Prostate gland (tissue), 2 donors: ENCODE measurements at regions not wholly inside any gene's neighbourhood (a gene's known extent, or its start where the extent isn't known, plus 50 kb on each side); places are given as distances from the start of the nearest gene placed in this dataset.

Experiments
- DNase-seq: peaks from one replicate; pipeline ENCODE4 v3.0.0-alpha.2; 2019; ENCODE audit warnings: low spot score
- H3K27ac ChIP-seq, 2 donors: fragments of 200-600 bp; sonication (generic); 2 replicates each; pipeline ENCODE4 v1.5.1; 2017 to 2019
- H3K27me3 ChIP-seq: fragments of 200-600 bp; sonication (generic); replicated peaks from 2 replicates; pipeline ENCODE4 v1.5.1; 2019; ENCODE audit not compliant: insufficient read depth
- H3K36me3 ChIP-seq, 2 donors: fragments of 200-600 bp; sonication (generic); 1 replicate in 1 of 2; 2 replicates in 1 of 2; pipeline versions ENCODE4 v1.5.1 to v1.8.1; 2017 to 2019
- H3K4me1 ChIP-seq: fragments of 200-600 bp; sonication (generic); replicated peaks from 2 replicates; pipeline ENCODE4 v1.5.1; 2019
- H3K4me3 ChIP-seq, 2 donors: fragments of 200-600 bp; sonication (generic); 2 replicates each; pipeline ENCODE4 v1.5.1; 2017 to 2019
- H3K9me3 ChIP-seq: fragments of 200-600 bp; sonication (generic); 2 replicates; pipeline ENCODE4 v1.5.1; 2017
- POLR2A ChIP-seq: fragments of 450-650 bp; IDR thresholded peaks from one replicate; pipeline ENCODE4 v1.6.1; 2016; ENCODE audit warnings: antibody characterized with exemption, mild to moderate bottlenecking
- POLR2AphosphoS5 ChIP-seq: sonication (generic); formaldehyde crosslinking; IDR thresholded peaks from one replicate; pipeline ENCODE4 v1.6.1; 2017; ENCODE audit warnings: antibody characterized with exemption
- WGBS: methylation state at CpG from one replicate; pipeline ENCODE4 v1.1.5; 2018; 5-methylcytosine and 5-hydroxymethylcytosine counted together
- intact Hi-C: fragments of 100-400 bp; cut with DNase I; formaldehyde crosslinking; loops from one replicate; pipeline ENCODE4 v1.14.2; 2022
- TF ChIP-seq, protein P1 (sequence below), 4 experiments: fragments of 200-600 bp in 2 of 4; fragments of 450-650 bp in 2 of 4; sonication (generic) in 2 of 4; IDR thresholded peaks; 1 replicate in 3 of 4; 2 replicates in 1 of 4; pipeline ENCODE4 v1.5.1; 2016 to 2019; ENCODE audit warnings: antibody characterized with exemption in 4 of 4, mild to moderate bottlenecking in 2 of 4, moderate library complexity in 2 of 4

GRCh38 chr12:38056701-38057689, 259.6 kb upstream of the ALG10B start:
- intact Hi-C loops: no loop called here
- TF ChIP-seq, protein P1, sequence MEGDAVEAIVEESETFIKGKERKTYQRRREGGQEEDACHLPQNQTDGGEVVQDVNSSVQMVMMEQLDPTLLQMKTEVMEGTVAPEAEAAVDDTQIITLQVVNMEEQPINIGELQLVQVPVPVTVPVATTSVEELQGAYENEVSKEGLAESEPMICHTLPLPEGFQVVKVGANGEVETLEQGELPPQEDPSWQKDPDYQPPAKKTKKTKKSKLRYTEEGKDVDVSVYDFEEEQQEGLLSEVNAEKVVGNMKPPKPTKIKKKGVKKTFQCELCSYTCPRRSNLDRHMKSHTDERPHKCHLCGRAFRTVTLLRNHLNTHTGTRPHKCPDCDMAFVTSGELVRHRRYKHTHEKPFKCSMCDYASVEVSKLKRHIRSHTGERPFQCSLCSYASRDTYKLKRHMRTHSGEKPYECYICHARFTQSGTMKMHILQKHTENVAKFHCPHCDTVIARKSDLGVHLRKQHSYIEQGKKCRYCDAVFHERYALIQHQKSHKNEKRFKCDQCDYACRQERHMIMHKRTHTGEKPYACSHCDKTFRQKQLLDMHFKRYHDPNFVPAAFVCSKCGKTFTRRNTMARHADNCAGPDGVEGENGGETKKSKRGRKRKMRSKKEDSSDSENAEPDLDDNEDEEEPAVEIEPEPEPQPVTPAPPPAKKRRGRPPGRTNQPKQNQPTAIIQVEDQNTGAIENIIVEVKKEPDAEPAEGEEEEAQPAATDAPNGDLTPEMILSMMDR (IDR thresholded peaks at IDR 0.05): no peak
- no peak for TF ChIP-seq POLR2A
- no peak for TF ChIP-seq POLR2AphosphoS5
- Histone ChIP-seq H3K36me3 (no peaks in the 10 kb centered on the region), H3K4me3 (no peak overlapping the region), H3K27ac (no peak overlapping the region), H3K9me3 (no peaks in the 10 kb centered on the region), H3K27me3 (no peaks in the 10 kb centered on the region), H3K4me1 (no peaks in the 10 kb centered on the region)
- DNase-seq: no peak
- WGBS: 77% methylated on average over 25 of the region's 25 CpGs

DNA sequence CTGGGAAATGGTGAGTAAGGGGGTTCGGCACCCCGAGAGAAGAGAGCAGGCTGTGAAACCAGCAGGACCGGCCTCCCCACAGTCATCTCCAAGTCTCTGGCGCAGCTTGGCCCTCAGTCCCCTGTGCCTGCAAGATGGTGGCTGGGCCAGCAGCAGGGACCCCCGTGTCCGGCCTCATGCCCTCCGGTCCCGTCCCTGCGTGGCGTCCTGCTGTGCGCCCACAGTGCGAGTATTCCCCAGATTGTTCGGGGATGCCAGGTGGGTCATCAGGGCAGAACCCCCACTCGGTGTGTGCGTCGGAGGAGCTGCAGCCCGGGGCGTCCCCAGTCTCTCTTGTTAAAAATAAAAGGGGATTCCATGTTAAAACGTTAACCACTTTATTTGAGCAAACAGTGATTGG, 216.9 kb upstream of the ALG10B start:
- no peak overlapping the region for H3K27ac ChIP-seq
- H3K4me3 ChIP-seq: no peak overlapping the region
- H3K27me3 ChIP-seq: no peaks in the 10 kb centered on the region
- TF ChIP-seq POLR2AphosphoS5: no peak
- TF ChIP-seq, protein P1 (IDR thresholded peaks at IDR 0.05): no peak
- no peak for TF ChIP-seq POLR2A
- no peaks in the 10 kb centered on the region for H3K9me3 ChIP-seq
- no peaks in the 10 kb centered on the region for H3K36me3 ChIP-seq
- H3K4me1 ChIP-seq: no peaks in the 10 kb centered on the region
- intact Hi-C loops: no loop called here
- no peak for DNase-seq
- WGBS: 96% methylated on average over 19 of the region's 19 CpGs

- 32% methylated on average over 3 of the region's 3 CpGs for WGBS
- Histone ChIP-seq H3K9me3 (no peaks in the 10 kb centered on the region), H3K4me3 (no peak overlapping the region), H3K4me1 (no peaks in the 10 kb centered on the region), H3K36me3 (no peaks in the 10 kb centered on the region), H3K27ac (no peak overlapping the region), H3K27me3 (no peaks in the 10 kb centered on the region)
- DNase-seq: no peak
- intact Hi-C loops: no loop called here
- TF ChIP-seq, protein P1 (IDR thresholded peaks at IDR 0.05): no peak
- TF ChIP-seq POLR2AphosphoS5: no peak
- no peak for TF ChIP-seq POLR2A
Measured at GRCh38 chr12:38101753-38102152, 214.8 kb upstream of the ALG10B start.

- intact Hi-C loops: no loop called here
- H3K27me3 ChIP-seq: no peaks in the 10 kb centered on the region
- H3K27ac ChIP-seq: no peak overlapping the region
Measured at GRCh38 chr12:38102197-38102596, 214.4 kb upstream of the ALG10B start.

More at GRCh38 chr12:38102197-38102596, 214.4 kb upstream of the ALG10B start:
- TF ChIP-seq POLR2A (no peak), POLR2AphosphoS5 (no peak)
- TF ChIP-seq, protein P1 (IDR thresholded peaks at IDR 0.05): no peak
- Histone ChIP-seq H3K4me3 (no peak overlapping the region), H3K4me1 (no peaks in the 10 kb centered on the region), H3K9me3 (no peaks in the 10 kb centered on the region), H3K36me3 (no peaks in the 10 kb centered on the region)
- no peak for DNase-seq
